ENCODE measurements at regions not wholly inside any gene's neighbourhood (a gene's known extent, or its start where the extent isn't known, plus 50 kb on each side); places are given as distances from the start of the nearest gene placed in this dataset.

DNA sequence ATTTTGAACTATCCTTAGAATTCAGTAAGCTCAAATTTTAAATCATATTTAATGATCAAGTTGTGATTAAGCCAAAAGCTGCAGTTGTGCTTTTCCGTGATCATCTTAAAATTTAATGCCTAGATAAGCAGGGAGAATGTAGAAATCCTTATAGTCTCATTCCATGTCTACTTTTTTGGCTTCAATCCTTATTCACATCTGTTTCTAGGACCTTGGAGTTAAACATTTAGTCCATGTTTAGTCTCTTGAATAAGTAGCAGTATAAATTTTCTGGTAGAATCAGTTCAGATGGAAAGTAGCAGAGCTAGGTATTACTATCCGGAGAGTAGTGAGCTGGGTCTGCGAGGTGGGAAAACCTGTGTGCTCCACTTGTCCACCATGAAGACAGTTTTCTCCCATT is 59.3 kb upstream of the RIOK2 start:
- H2AK9ac ChIP-seq (replicated peaks; ENCODE audit: low read depth, low read length, poor library complexity), result no peak overlapping the region
- no peak for TF ChIP-seq MAFK (IDR thresholded peaks at IDR 0.05; ENCODE audit: low read depth, low read length)
- no peak for TF ChIP-seq RFX5 (IDR thresholded peaks at IDR 0.05; ENCODE audit: low read depth, low read length)
- no peak for TF ChIP-seq RAD21 (IDR thresholded peaks at IDR 0.05; ENCODE audit: low read length)
- TF ChIP-seq CHD1 (IDR thresholded peaks at IDR 0.05; ENCODE audit: low read depth, low read length), result no peak
- no peak for TF ChIP-seq CEBPB (IDR thresholded peaks at IDR 0.05; ENCODE audit: low read depth, low read length)
- TF ChIP-seq SMC3 (IDR thresholded peaks at IDR 0.05; ENCODE audit: low read depth, low read length), result no peak
- TF ChIP-seq BHLHE40 (IDR thresholded peaks at IDR 0.05; ENCODE audit: low read depth, low read length), result no peak
- no peak for TF ChIP-seq MXI1 (IDR thresholded peaks at IDR 0.05; ENCODE audit: borderline replicate concordance, low read depth, low read length)
- TF ChIP-seq FOS (IDR thresholded peaks at IDR 0.05; ENCODE audit: low read depth, low read length), result no peak
- no peak for TF ChIP-seq RCOR1 (IDR thresholded peaks at IDR 0.05; ENCODE audit: insufficient replicate concordance, low read length)
- TF ChIP-seq POLR2A (IDR thresholded peaks at IDR 0.05; ENCODE audit: low read depth, low read length), result no peak
- TF ChIP-seq, protein P1, sequence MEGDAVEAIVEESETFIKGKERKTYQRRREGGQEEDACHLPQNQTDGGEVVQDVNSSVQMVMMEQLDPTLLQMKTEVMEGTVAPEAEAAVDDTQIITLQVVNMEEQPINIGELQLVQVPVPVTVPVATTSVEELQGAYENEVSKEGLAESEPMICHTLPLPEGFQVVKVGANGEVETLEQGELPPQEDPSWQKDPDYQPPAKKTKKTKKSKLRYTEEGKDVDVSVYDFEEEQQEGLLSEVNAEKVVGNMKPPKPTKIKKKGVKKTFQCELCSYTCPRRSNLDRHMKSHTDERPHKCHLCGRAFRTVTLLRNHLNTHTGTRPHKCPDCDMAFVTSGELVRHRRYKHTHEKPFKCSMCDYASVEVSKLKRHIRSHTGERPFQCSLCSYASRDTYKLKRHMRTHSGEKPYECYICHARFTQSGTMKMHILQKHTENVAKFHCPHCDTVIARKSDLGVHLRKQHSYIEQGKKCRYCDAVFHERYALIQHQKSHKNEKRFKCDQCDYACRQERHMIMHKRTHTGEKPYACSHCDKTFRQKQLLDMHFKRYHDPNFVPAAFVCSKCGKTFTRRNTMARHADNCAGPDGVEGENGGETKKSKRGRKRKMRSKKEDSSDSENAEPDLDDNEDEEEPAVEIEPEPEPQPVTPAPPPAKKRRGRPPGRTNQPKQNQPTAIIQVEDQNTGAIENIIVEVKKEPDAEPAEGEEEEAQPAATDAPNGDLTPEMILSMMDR (conservative IDR thresholded peaks at IDR 0.05; ENCODE audit: low read depth, low read length), result no peak
- TF ChIP-seq, protein P2, sequence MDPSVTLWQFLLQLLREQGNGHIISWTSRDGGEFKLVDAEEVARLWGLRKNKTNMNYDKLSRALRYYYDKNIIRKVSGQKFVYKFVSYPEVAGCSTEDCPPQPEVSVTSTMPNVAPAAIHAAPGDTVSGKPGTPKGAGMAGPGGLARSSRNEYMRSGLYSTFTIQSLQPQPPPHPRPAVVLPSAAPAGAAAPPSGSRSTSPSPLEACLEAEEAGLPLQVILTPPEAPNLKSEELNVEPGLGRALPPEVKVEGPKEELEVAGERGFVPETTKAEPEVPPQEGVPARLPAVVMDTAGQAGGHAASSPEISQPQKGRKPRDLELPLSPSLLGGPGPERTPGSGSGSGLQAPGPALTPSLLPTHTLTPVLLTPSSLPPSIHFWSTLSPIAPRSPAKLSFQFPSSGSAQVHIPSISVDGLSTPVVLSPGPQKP (IDR thresholded peaks at IDR 0.05; ENCODE audit: borderline replicate concordance, low read depth, low read length), result no peak
- TF ChIP-seq MAZ (IDR thresholded peaks at IDR 0.05; ENCODE audit: borderline replicate concordance, low read depth, low read length), result no peak
- TF ChIP-seq, protein P3, sequence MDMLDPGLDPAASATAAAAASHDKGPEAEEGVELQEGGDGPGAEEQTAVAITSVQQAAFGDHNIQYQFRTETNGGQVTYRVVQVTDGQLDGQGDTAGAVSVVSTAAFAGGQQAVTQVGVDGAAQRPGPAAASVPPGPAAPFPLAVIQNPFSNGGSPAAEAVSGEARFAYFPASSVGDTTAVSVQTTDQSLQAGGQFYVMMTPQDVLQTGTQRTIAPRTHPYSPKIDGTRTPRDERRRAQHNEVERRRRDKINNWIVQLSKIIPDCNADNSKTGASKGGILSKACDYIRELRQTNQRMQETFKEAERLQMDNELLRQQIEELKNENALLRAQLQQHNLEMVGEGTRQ (IDR thresholded peaks at IDR 0.05; ENCODE audit: low read depth, low read length), result no peak
- TF ChIP-seq NFE2L2 (IDR thresholded peaks at IDR 0.05; ENCODE audit: low read depth, low read length), result no peak
- dilution Hi-C loops (cut with HindIII; ENCODE audit: low sequenced_read_pairs, unreplicated experiment), result no loop called here
- no peaks in the 10 kb centered on the region for H3K4me1 ChIP-seq (ENCODE audit: control insufficient read depth, insufficient read depth, low read length)
- no peak overlapping the region for H3K56ac ChIP-seq (ENCODE audit: extremely low read depth, insufficient read depth, low read length)
- no peak overlapping the region for H2BK15ac ChIP-seq (ENCODE audit: low read depth, low read length)
- no peak overlapping the region for H4K91ac ChIP-seq (ENCODE audit: insufficient read depth, low read depth, low read length)
- no peak overlapping the region for H2BK120ac ChIP-seq (ENCODE audit: low read depth, low read length)
- no peak overlapping the region for H2AK5ac ChIP-seq (ENCODE audit: low read depth, low read length)
- no peak overlapping the region for H2AFZ ChIP-seq (replicated peaks; ENCODE audit: low read length, poor library complexity)
- no peaks in the 10 kb centered on the region for H4K20me1 ChIP-seq (ENCODE audit: insufficient read depth, low read length)
- no peak overlapping the region for H4K5ac ChIP-seq (ENCODE audit: low read depth, low read length)
- no peaks in the 10 kb centered on the region for H3K9me1 ChIP-seq (ENCODE audit: insufficient read depth, low read length)
- H3K23ac ChIP-seq (ENCODE audit: low read depth, low read length), result no peak overlapping the region
- DNase-seq (no peak), ATAC-seq (ENCODE audit: low read depth) (no peak)
- H3K79me1 ChIP-seq (ENCODE audit: low read depth in 1 of 2, low read length in 2 of 2), result no peaks in the 10 kb centered on the region
- BruUV-seq (replicated peaks), result no TSS peak
- no peak overlapping the region for H3K4me2 ChIP-seq (ENCODE audit: low read depth, low read length)
- no peak overlapping the region for H2BK20ac ChIP-seq (ENCODE audit: low read depth, low read length)
- ChIA-PET CTCF (interaction anchor here (1.9 kb wide), 1 partner anchor 11 kb away, joined by 7 read pairs; no protein-coding TSS in a partner anchor), POLR2A (ENCODE audit: unreplicated experiment) (no interaction called here)
- no peak overlapping the region for H4K8ac ChIP-seq (ENCODE audit: low read depth in 2 of 2, low read length in 2 of 2)
- H3K9ac ChIP-seq (ENCODE audit: low read depth, low read length), result no peak overlapping the region
- H3K27ac ChIP-seq (ENCODE audit: insufficient read depth, low read length), result no peak overlapping the region
- H3K4me3 ChIP-seq (ENCODE audit: insufficient read depth, low read depth, low read length), result no peak overlapping the region
- no peaks in the 10 kb centered on the region for H3K27me3 ChIP-seq (ENCODE audit: control insufficient read depth, insufficient read depth, low read length)
- H2BK5ac ChIP-seq (ENCODE audit: low read depth, low read length, poor library complexity, severe bottlenecking), result no peak overlapping the region
- no peak overlapping the region for H3K18ac ChIP-seq (ENCODE audit: low read depth, low read length)
- H3K9me3 ChIP-seq (ENCODE audit: control insufficient read depth, insufficient read depth, low read length), result no peaks in the 10 kb centered on the region
- WGBS, 2 experiments (ENCODE audit: extremely low coverage in 2 of 2, insufficient read length in 1 of 2), result no CpG with 5 or more reads among the region's 3 CpGs
- H3K4ac ChIP-seq (ENCODE audit: low read depth, low read length), result no peak overlapping the region
- intact Hi-C loops (cut with micrococcal nuclease), result no loop called here
- H3K14ac ChIP-seq (replicated peaks; ENCODE audit: low read depth, low read length), result no peak overlapping the region
- in situ Hi-C loops (cut with MboI; ENCODE audit: low sequenced_read_pairs), result no loop called here
- no peaks in the 10 kb centered on the region for H3K36me3 ChIP-seq (ENCODE audit: control insufficient read depth, insufficient read depth, low read length)
